GM12878 (cell line): ENCODE measurements at regions not wholly inside any gene's neighbourhood (a gene's known extent, or its start where the extent isn't known, plus 50 kb on each side); places are given as distances from the start of the nearest gene placed in this dataset.

ENCODE experiments used
- ATAC-seq: fragments of 200-7000 bp; cut with Tn5 transposase; 3 replicates; pipeline ENCODE4 v1.9.1; 2020; ENCODE audit warnings: mild to moderate bottlenecking, moderate library complexity
- BruUV-seq: library from RNA; stranded (reverse); fragments of 400-500 nt; replicated peaks from 2 replicates; lab custom pipeline; 2021; lab: Mats Ljungman, UMichigan
- CTCF ChIA-PET: fragments of 300-600 bp; sonication (Branson Sonifier 250); formaldehyde crosslinking; extraction: SDS; loops from one replicate; lab custom pipeline; 2021; ENCODE audit warnings: inconsistent platforms; lab: Yijun Ruan, JAX
- POLR2A ChIA-PET: fragments of 350-600 bp; formaldehyde crosslinking; extraction: SDS; loops from one replicate; lab custom pipeline; 2021; ENCODE audit warnings: inconsistent platforms; lab: Charles Lee
- RAD21 ChIA-PET: fragments of 300-600 bp; sonication (Branson Sonifier 250); formaldehyde crosslinking; loops from one replicate; lab custom pipeline; 2023; ENCODE audit warnings: antibody characterized with exemption; ENCODE audit not compliant: unreplicated experiment; lab: Charles Lee
- SMC1A ChIA-PET: fragments of 300-600 bp; sonication (Branson Sonifier 250); formaldehyde crosslinking; loops from one replicate; lab custom pipeline; 2023; ENCODE audit not compliant: unreplicated experiment, uncharacterized antibody; lab: Charles Lee
- DNase-seq: peaks from one replicate; pipeline ENCODE4 v3.0.0-alpha.2; 2011; ENCODE audit warnings: low read depth, low spot score
- FAIRE-seq: peaks from 3 replicates; lab custom pipeline; 2011; peaks lifted over from hg19 to GRCh38; lab: Jason Lieb, UNC
- H2AFZ ChIP-seq: 2 replicates; pipeline ENCODE4 v1.6.0; 2011; ENCODE audit warnings: low read depth, low read length, control low read depth; ENCODE audit not compliant: control insufficient read depth
- H3K27ac ChIP-seq: 2 replicates; pipeline ENCODE4 v1.5.1; 2011; ENCODE audit warnings: control low read depth; ENCODE audit not compliant: control insufficient read depth, insufficient read depth
- H3K27me3 ChIP-seq, 2 experiments: replicated peaks in 1 of 2; 2 replicates each; pipeline versions ENCODE4 v1.6.0 to v1.6.1; 2011; ENCODE audit warnings: low read length in 1 of 2; ENCODE audit not compliant: control insufficient read depth in 2 of 2, insufficient read depth in 2 of 2
- H3K36me3 ChIP-seq, 2 experiments: 2 replicates each; pipeline ENCODE4 v1.5.1; 2011; ENCODE audit warnings: low read length in 1 of 2; ENCODE audit not compliant: control insufficient read depth in 2 of 2, insufficient read depth in 2 of 2
- H3K4me1 ChIP-seq: 2 replicates; pipeline ENCODE4 v1.6.1; 2011; ENCODE audit warnings: mild to moderate bottlenecking, low read length, moderate library complexity, mixed read lengths; ENCODE audit not compliant: control insufficient read depth, insufficient read depth
- H3K4me2 ChIP-seq: 2 replicates; pipeline ENCODE4 v1.6.0; 2011; ENCODE audit warnings: control low read depth; ENCODE audit not compliant: control insufficient read depth, insufficient read depth
- H3K4me3 ChIP-seq: fragments of 200-600 bp; sonication (generic); 2 replicates; pipeline ENCODE4 v1.5.1; 2016
- H3K79me2 ChIP-seq: 2 replicates; pipeline ENCODE4 v1.6.0; 2011; ENCODE audit warnings: low read length; ENCODE audit not compliant: control insufficient read depth, insufficient read depth
- H3K9ac ChIP-seq: 2 replicates; pipeline ENCODE4 v1.8.0; 2011; ENCODE audit warnings: low read length, control low read depth, mixed read lengths; ENCODE audit not compliant: control insufficient read depth, insufficient read depth
- H3K9me3 ChIP-seq: replicated peaks from 3 replicates; pipeline ENCODE4 v1.5.1; 2011; ENCODE audit warnings: mild to moderate bottlenecking, low read length; ENCODE audit not compliant: control insufficient read depth, insufficient read depth
- H4K20me1 ChIP-seq: 2 replicates; pipeline ENCODE4 v1.6.0; 2011; ENCODE audit not compliant: control insufficient read depth, insufficient read depth
- DPF2 ChIP-seq: fragments of 450-650 bp; IDR thresholded peaks from 2 replicates; pipeline ENCODE4 v1.6.1; 2017; ENCODE audit warnings: mild to moderate bottlenecking
- EED ChIP-seq: sonication (generic); IDR thresholded peaks from 2 replicates; pipeline ENCODE4 v1.6.1; 2016; ENCODE audit warnings: antibody characterized with exemption, low read depth
- FOS ChIP-seq: IDR thresholded peaks from 3 replicates; pipeline ENCODE4 v1.6.1; 2011; ENCODE audit warnings: borderline replicate concordance; ENCODE audit not compliant: insufficient read length; ENCODE audit errors: extremely low read depth
- GATAD2B ChIP-seq: fragments of 450-650 bp; conservative IDR thresholded peaks from 2 replicates; pipeline ENCODE4 v1.6.1; 2017; ENCODE audit warnings: low read depth, mild to moderate bottlenecking, moderate library complexity
- KDM1A ChIP-seq: fragments of 200-600 bp; sonication (generic); IDR thresholded peaks from 2 replicates; pipeline ENCODE4 v1.6.1; 2016; ENCODE audit warnings: borderline replicate concordance
- MTA2 ChIP-seq: fragments of 450-650 bp; IDR thresholded peaks from 2 replicates; pipeline ENCODE4 v1.6.1; 2016; ENCODE audit warnings: low read depth, mild to moderate bottlenecking, moderate library complexity
- MXI1 ChIP-seq: fragments of 150-350 bp; IDR thresholded peaks from 2 replicates; pipeline ENCODE4 v1.6.1; 2011; ENCODE audit warnings: low read depth, mild to moderate bottlenecking, inconsistent platforms, low read length, improper control_type of control experiment
- POLR2AphosphoS2 ChIP-seq: IDR thresholded peaks from 2 replicates; pipeline ENCODE4 v1.6.1; 2011; ENCODE audit warnings: low read depth, mild to moderate bottlenecking, low read length, improper control_type of control experiment, moderate library complexity
- RCOR1 ChIP-seq: conservative IDR thresholded peaks from 2 replicates; pipeline ENCODE4 v1.6.1; 2012; ENCODE audit warnings: low read depth, low read length, improper control_type of control experiment
- SRF ChIP-seq, 2 experiments: IDR thresholded peaks; 2 replicates each; pipeline ENCODE4 v1.6.1; 2011; ENCODE audit warnings: low read depth in 2 of 2, low read length in 2 of 2, mild to moderate bottlenecking in 1 of 2, moderate library complexity in 1 of 2
- TARDBP ChIP-seq: IDR thresholded peaks from 2 replicates; pipeline ENCODE4 v1.6.1; 2016; ENCODE audit warnings: borderline replicate concordance
- ZZZ3 ChIP-seq: IDR thresholded peaks from 2 replicates; pipeline ENCODE4 v1.6.1; 2011; ENCODE audit warnings: low read depth; ENCODE audit not compliant: control insufficient read depth, insufficient read length
- WGBS: methylation state at CpG from one replicate; pipeline ENCODE4 v1.1.6; 2016; ENCODE audit warnings: low lambda C conversion rate; ENCODE audit not compliant: insufficient replicate concordance, insufficient coverage; ENCODE audit errors: missing lambda C conversion rate; 5-methylcytosine and 5-hydroxymethylcytosine counted together
- in situ Hi-C: fragments of 300-500 bp; cut with MboI; formaldehyde crosslinking; loops from 9 replicates; pipeline ENCODE4 v1.14.3; 2018; ENCODE audit warnings: mixed read lengths
- intact Hi-C: fragments of 100-400 bp; cut with micrococcal nuclease; formaldehyde crosslinking; loops from one replicate; pipeline ENCODE4 v1.14.2; 2022; ENCODE audit not compliant: unreplicated experiment
- TF ChIP-seq, protein P1 (sequence below): fragments of 450-650 bp; IDR thresholded peaks from 2 replicates; pipeline ENCODE4 v1.6.1; 2017; ENCODE audit warnings: borderline replicate concordance
- TF ChIP-seq, protein P2 (sequence below): fragments of 450-650 bp; formaldehyde crosslinking; IDR thresholded peaks from 2 replicates; pipeline ENCODE4 v1.4.0; 2020; ENCODE audit warnings: mild to moderate bottlenecking, moderate library complexity
- TF ChIP-seq, protein P3 (sequence below): fragments of 450-650 bp; formaldehyde crosslinking; IDR thresholded peaks from 2 replicates; pipeline ENCODE4 v1.5.0; 2022; ENCODE audit warnings: mild to moderate bottlenecking, missing genetic modification characterization
- TF ChIP-seq, protein P4 (sequence below): IDR thresholded peaks from 2 replicates; pipeline ENCODE4 v1.6.1; 2012; ENCODE audit warnings: low read depth, low read length, improper control_type of control experiment

DNA sequence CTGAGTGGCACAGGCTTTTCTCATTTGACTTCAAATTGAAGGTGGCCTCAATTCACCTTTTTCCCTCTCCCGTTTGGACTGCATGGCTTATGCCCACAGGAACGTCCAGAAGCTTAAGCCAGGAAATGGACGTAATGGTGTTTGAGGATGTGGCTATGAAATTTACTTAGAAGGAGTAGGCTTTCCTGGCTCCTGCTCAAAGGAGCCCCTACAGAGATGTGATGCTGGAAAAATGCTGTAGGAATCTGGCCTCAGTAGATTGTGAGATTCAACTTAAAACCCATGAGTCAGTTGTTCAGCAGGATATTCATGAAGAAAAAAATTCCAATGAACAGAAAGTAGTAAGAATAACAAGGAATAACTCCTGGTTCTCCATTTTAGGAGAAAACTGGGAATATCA, 129.0 kb downstream of the ICOS start (continued):
- TF ChIP-seq FOS (no peak), DPF2 (no peak), EED (no peak), RCOR1 (no peak)
- TF ChIP-seq, protein P1, sequence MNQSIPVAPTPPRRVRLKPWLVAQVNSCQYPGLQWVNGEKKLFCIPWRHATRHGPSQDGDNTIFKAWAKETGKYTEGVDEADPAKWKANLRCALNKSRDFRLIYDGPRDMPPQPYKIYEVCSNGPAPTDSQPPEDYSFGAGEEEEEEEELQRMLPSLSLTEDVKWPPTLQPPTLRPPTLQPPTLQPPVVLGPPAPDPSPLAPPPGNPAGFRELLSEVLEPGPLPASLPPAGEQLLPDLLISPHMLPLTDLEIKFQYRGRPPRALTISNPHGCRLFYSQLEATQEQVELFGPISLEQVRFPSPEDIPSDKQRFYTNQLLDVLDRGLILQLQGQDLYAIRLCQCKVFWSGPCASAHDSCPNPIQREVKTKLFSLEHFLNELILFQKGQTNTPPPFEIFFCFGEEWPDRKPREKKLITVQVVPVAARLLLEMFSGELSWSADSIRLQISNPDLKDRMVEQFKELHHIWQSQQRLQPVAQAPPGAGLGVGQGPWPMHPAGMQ = no peak
- TF ChIP-seq, all 136 proteins: peak for 0

DNA sequence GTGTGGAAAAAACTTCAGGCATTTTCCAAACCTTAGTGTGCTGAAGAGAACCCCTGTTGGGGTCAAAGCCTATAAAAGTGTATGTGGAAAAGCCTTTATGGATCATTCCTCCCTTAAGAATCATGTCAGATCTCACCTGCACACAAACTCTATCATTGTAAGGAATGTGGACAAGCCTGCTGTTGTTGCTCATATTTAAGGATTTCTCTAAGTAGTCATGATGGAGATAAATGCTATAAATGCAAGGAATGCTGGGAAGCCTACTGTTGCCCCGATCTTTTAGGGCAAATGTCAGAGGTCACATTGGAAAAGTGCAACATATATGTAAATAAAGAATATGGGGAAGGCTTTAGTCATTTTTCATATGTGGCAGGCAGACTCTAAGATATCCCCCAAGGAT, 129.5 kb downstream of the ICOS start:
- Histone ChIP-seq H3K9ac (no peak overlapping the region), H3K4me3 (no peak overlapping the region), H4K20me1 (no peaks in the 10 kb centered on the region), H3K36me3 (no peaks in the 10 kb centered on the region), H3K9me3 (no peaks in the 10 kb centered on the region), H3K4me1 (no peaks in the 10 kb centered on the region), H2AFZ (no peak overlapping the region), H3K4me2 (no peak overlapping the region), H3K79me2 (no peaks in the 10 kb centered on the region), H3K27me3 (peaks cover 0 to 2% of the 10 kb centered on the region in 2 experiments; a peak in 1 of 4 replicates), H3K27ac (no peak overlapping the region)
- CTCF ChIA-PET = no interaction called here
- 0% methylated on average over 1 of the region's 1 CpG for WGBS
- BruUV-seq = no TSS peak
- in situ Hi-C loops = no loop called here
- RAD21 ChIA-PET = no interaction called here
- FAIRE-seq (no peak), DNase-seq (no peak), ATAC-seq (no peak)
- POLR2A ChIA-PET = no interaction called here
- intact Hi-C loops = no loop called here
- SMC1A ChIA-PET = no interaction called here
- TF ChIP-seq GATAD2B (no peak), TARDBP (no peak), SRF (IDR thresholded peaks at IDR 0.05; ENCODE audit: low read depth in 2 of 2, low read length in 2 of 2) (no peak), MTA2 (no peak), KDM1A (no peak), ZZZ3 (no peak), POLR2AphosphoS2 (no peak), MXI1 (no peak)
- TF ChIP-seq, protein P2, sequence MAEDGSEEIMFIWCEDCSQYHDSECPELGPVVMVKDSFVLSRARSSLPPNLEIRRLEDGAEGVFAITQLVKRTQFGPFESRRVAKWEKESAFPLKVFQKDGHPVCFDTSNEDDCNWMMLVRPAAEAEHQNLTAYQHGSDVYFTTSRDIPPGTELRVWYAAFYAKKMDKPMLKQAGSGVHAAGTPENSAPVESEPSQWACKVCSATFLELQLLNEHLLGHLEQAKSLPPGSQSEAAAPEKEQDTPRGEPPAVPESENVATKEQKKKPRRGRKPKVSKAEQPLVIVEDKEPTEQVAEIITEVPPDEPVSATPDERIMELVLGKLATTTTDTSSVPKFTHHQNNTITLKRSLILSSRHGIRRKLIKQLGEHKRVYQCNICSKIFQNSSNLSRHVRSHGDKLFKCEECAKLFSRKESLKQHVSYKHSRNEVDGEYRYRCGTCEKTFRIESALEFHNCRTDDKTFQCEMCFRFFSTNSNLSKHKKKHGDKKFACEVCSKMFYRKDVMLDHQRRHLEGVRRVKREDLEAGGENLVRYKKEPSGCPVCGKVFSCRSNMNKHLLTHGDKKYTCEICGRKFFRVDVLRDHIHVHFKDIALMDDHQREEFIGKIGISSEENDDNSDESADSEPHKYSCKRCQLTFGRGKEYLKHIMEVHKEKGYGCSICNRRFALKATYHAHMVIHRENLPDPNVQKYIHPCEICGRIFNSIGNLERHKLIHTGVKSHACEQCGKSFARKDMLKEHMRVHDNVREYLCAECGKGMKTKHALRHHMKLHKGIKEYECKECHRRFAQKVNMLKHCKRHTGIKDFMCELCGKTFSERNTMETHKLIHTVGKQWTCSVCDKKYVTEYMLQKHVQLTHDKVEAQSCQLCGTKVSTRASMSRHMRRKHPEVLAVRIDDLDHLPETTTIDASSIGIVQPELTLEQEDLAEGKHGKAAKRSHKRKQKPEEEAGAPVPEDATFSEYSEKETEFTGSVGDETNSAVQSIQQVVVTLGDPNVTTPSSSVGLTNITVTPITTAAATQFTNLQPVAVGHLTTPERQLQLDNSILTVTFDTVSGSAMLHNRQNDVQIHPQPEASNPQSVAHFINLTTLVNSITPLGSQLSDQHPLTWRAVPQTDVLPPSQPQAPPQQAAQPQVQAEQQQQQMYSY = no peak
- TF ChIP-seq, protein P3, sequence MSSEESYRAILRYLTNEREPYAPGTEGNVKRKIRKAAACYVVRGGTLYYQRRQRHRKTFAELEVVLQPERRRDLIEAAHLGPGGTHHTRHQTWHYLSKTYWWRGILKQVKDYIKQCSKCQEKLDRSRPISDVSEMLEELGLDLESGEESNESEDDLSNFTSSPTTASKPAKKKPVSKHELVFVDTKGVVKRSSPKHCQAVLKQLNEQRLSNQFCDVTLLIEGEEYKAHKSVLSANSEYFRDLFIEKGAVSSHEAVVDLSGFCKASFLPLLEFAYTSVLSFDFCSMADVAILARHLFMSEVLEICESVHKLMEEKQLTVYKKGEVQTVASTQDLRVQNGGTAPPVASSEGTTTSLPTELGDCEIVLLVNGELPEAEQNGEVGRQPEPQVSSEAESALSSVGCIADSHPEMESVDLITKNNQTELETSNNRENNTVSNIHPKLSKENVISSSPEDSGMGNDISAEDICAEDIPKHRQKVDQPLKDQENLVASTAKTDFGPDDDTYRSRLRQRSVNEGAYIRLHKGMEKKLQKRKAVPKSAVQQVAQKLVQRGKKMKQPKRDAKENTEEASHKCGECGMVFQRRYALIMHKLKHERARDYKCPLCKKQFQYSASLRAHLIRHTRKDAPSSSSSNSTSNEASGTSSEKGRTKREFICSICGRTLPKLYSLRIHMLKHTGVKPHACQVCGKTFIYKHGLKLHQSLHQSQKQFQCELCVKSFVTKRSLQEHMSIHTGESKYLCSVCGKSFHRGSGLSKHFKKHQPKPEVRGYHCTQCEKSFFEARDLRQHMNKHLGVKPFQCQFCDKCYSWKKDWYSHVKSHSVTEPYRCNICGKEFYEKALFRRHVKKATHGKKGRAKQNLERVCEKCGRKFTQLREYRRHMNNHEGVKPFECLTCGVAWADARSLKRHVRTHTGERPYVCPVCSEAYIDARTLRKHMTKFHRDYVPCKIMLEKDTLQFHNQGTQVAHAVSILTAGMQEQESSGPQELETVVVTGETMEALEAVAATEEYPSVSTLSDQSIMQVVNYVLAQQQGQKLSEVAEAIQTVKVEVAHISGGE (CRISPR knock-in tag) = no peak
- TF ChIP-seq, protein P4, sequence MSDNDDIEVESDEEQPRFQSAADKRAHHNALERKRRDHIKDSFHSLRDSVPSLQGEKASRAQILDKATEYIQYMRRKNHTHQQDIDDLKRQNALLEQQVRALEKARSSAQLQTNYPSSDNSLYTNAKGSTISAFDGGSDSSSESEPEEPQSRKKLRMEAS = no peak
